HEK293 (cell line): ENCODE measurements at regions not wholly inside any gene's neighbourhood (a gene's known extent, or its start where the extent isn't known, plus 50 kb on each side); places are given as distances from the start of the nearest gene placed in this dataset.

Experiments
- CTCF ChIA-PET: fragments of 350-600 bp; formaldehyde crosslinking; extraction: SDS; loops from one replicate; lab custom pipeline; 2021; ENCODE audit warnings: antibody characterized with exemption; lab: Yijun Ruan, JAX
- POLR2A ChIA-PET: fragments of 300-600 bp; formaldehyde crosslinking; extraction: SDS; loops from one replicate; lab custom pipeline; 2020; ENCODE audit warnings: antibody characterized with exemption, inconsistent platforms; lab: Yijun Ruan, JAX
- H3K27ac ChIP-seq: fragments of 200-500 bp; sonication (Bioruptor generic); 2 replicates; pipeline ENCODE4 v1.5.1; 2014; ENCODE audit warnings: low read depth, low read length, control low read depth, inconsistent platforms; ENCODE audit errors: extremely low read depth
- H3K36me3 ChIP-seq, 2 experiments: fragments of 200-500 bp in 1 of 2; sonication (Bioruptor generic) in 1 of 2; 1 replicate in 1 of 2; 2 replicates in 1 of 2; pipeline ENCODE4 v1.5.1; 2014 to 2017; ENCODE audit warnings: inconsistent platforms in 2 of 2, low read length in 2 of 2; ENCODE audit not compliant: control insufficient read depth in 2 of 2, insufficient read depth in 1 of 2
- H3K4me1 ChIP-seq: fragments of 200-500 bp; sonication (Bioruptor generic); 2 replicates; pipeline ENCODE4 v1.5.1; 2014; ENCODE audit warnings: mild to moderate bottlenecking, low read length, inconsistent platforms; ENCODE audit not compliant: control insufficient read depth, insufficient read depth
- H3K4me3 ChIP-seq: 2 replicates; pipeline ENCODE4 v1.5.1; 2011; ENCODE audit warnings: low read depth, mild to moderate bottlenecking, control low read depth, low read length, moderate library complexity
- H3K9me3 ChIP-seq: fragments of 200-500 bp; sonication (Bioruptor generic); 2 replicates; pipeline ENCODE4 v1.5.1; 2014; ENCODE audit warnings: low read depth, low read length, inconsistent platforms; ENCODE audit not compliant: control insufficient read depth, insufficient read depth
- GLIS2 ChIP-seq: fragments of 450-650 bp; formaldehyde crosslinking; IDR thresholded peaks from 2 replicates; pipeline ENCODE4 v1.5.1; 2016; ENCODE audit warnings: missing biosample characterization, missing genetic modification characterization
- IKZF3 ChIP-seq: fragments of 450-650 bp; IDR thresholded peaks from 2 replicates; pipeline ENCODE4 v1.5.0; 2018; ENCODE audit warnings: missing biosample characterization, mild to moderate bottlenecking, missing genetic modification characterization, moderate library complexity
- KLF8 ChIP-seq: fragments of 450-650 bp; formaldehyde crosslinking; IDR thresholded peaks from 2 replicates; pipeline ENCODE4 v1.5.1; 2016; ENCODE audit warnings: missing biosample characterization, missing genetic modification characterization
- MZF1 ChIP-seq: fragments of 450-650 bp; formaldehyde crosslinking; IDR thresholded peaks from 2 replicates; pipeline ENCODE4 v1.5.1; 2017; ENCODE audit warnings: missing biosample characterization, missing genetic modification characterization, borderline replicate concordance
- PRDM1 ChIP-seq: fragments of 450-650 bp; formaldehyde crosslinking; IDR thresholded peaks from 2 replicates; pipeline ENCODE4; 2016; ENCODE audit warnings: missing biosample characterization, missing genetic modification characterization
- REPIN1 ChIP-seq: fragments of 450-650 bp; formaldehyde crosslinking; IDR thresholded peaks from 2 replicates; pipeline ENCODE4 v1.5.1; 2017; ENCODE audit warnings: missing biosample characterization, missing genetic modification characterization, low read depth
- SP2 ChIP-seq: fragments of 450-650 bp; formaldehyde crosslinking; IDR thresholded peaks from 2 replicates; pipeline ENCODE4 v1.5.1; 2016; ENCODE audit warnings: missing biosample characterization, missing genetic modification characterization
- ZNF138 ChIP-seq: fragments of 450-650 bp; formaldehyde crosslinking; IDR thresholded peaks from 2 replicates; pipeline ENCODE4 v1.5.1; 2016; ENCODE audit warnings: missing biosample characterization, missing genetic modification characterization, borderline replicate concordance
- ZNF140 ChIP-seq: fragments of 450-650 bp; formaldehyde crosslinking; IDR thresholded peaks from 2 replicates; pipeline ENCODE4 v1.5.1; 2016; ENCODE audit warnings: missing biosample characterization, missing genetic modification characterization
- ZNF211 ChIP-seq: fragments of 450-650 bp; formaldehyde crosslinking; IDR thresholded peaks from 2 replicates; pipeline ENCODE4 v1.5.1; 2016; ENCODE audit warnings: low read depth, missing biosample characterization, missing genetic modification characterization
- ZNF221 ChIP-seq: fragments of 450-650 bp; formaldehyde crosslinking; IDR thresholded peaks from 2 replicates; pipeline ENCODE4 v1.5.1; 2017; ENCODE audit warnings: missing biosample characterization, missing genetic modification characterization, borderline replicate concordance
- ZNF335 ChIP-seq: fragments of 450-650 bp; formaldehyde crosslinking; conservative IDR thresholded peaks from 2 replicates; pipeline ENCODE4 v1.5.1; 2016; ENCODE audit warnings: missing biosample characterization, missing genetic modification characterization
- ZNF394 ChIP-seq: fragments of 450-650 bp; formaldehyde crosslinking; IDR thresholded peaks from 2 replicates; pipeline ENCODE4 v1.5.1; 2016; ENCODE audit warnings: missing biosample characterization, missing genetic modification characterization, mild to moderate bottlenecking, moderate library complexity, borderline replicate concordance
- ZNF404 ChIP-seq: fragments of 450-650 bp; formaldehyde crosslinking; IDR thresholded peaks from 2 replicates; pipeline ENCODE4 v1.5.1; 2017; ENCODE audit warnings: missing biosample characterization, missing genetic modification characterization
- ZNF561 ChIP-seq: fragments of 450-650 bp; IDR thresholded peaks from 2 replicates; pipeline ENCODE4 v1.5.1; 2018; ENCODE audit warnings: missing biosample characterization, missing genetic modification characterization, borderline replicate concordance
- ZNF626 ChIP-seq: fragments of 450-650 bp; sonication (Bioruptor Pico); formaldehyde crosslinking; IDR thresholded peaks from 2 replicates; pipeline ENCODE4 v1.5.1; 2018; ENCODE audit warnings: missing biosample characterization, missing genetic modification characterization, inconsistent platforms
- ZNF629 ChIP-seq: fragments of 450-650 bp; formaldehyde crosslinking; IDR thresholded peaks from 2 replicates; pipeline ENCODE4 v1.5.1; 2017; ENCODE audit warnings: missing biosample characterization, missing genetic modification characterization
- ZNF654 ChIP-seq: fragments of 450-650 bp; formaldehyde crosslinking; IDR thresholded peaks from 2 replicates; pipeline ENCODE4 v1.5.1; 2016; ENCODE audit warnings: low read depth, missing biosample characterization, missing genetic modification characterization
- ZNF830 ChIP-seq: fragments of 450-650 bp; IDR thresholded peaks from 2 replicates; pipeline ENCODE4 v1.5.0; 2018; ENCODE audit warnings: missing biosample characterization, missing genetic modification characterization, low read depth, mild to moderate bottlenecking, moderate library complexity
- ZSCAN18 ChIP-seq: fragments of 450-650 bp; formaldehyde crosslinking; IDR thresholded peaks from 2 replicates; pipeline ENCODE4 v1.5.1; 2016; ENCODE audit warnings: missing biosample characterization, missing genetic modification characterization
- ZSCAN30 ChIP-seq: fragments of 450-650 bp; IDR thresholded peaks from 2 replicates; pipeline ENCODE4 v1.5.1; 2018; ENCODE audit warnings: missing biosample characterization, mild to moderate bottlenecking, missing genetic modification characterization, moderate library complexity

- no peaks in the 10 kb centered on the region for H3K4me1 ChIP-seq
- TF ChIP-seq ZNF561 (tag by site-specific recombination), result no peak
- TF ChIP-seq IKZF3 (tag by site-specific recombination), result no peak
- no peak for TF ChIP-seq REPIN1
- no peak for TF ChIP-seq MZF1 (tag by site-specific recombination)
- TF ChIP-seq SP2, result no peak
- no peak for TF ChIP-seq ZNF654
- no peak for TF ChIP-seq ZNF404 (tag by site-specific recombination)
- no peak for TF ChIP-seq ZNF394
- no peak for TF ChIP-seq ZSCAN18
- TF ChIP-seq ZNF221 (tag by site-specific recombination), result no peak
- no peak for TF ChIP-seq ZNF830 (tag by site-specific recombination)
- no peak for TF ChIP-seq ZNF335
- TF ChIP-seq GLIS2, result no peak
- CTCF ChIA-PET, result interaction anchor here (0.6 kb wide), 1 partner anchor 64 kb away, joined by 3 read pairs; no protein-coding TSS in a partner anchor
- no peaks in the 10 kb centered on the region for H3K36me3 ChIP-seq
- no peak overlapping the region for H3K27ac ChIP-seq
- no peaks in the 10 kb centered on the region for H3K9me3 ChIP-seq
- POLR2A ChIA-PET, result no interaction called here
- no peak overlapping the region for H3K4me3 ChIP-seq
Observed at GRCh38 chr7:46224363-46224762, 303.3 kb upstream of the IGFBP3 start.

GRCh38 chr7:46220066-46220630 lies 299.1 kb upstream of the IGFBP3 start:
- Histone ChIP-seq H3K4me1 (no peaks in the 10 kb centered on the region), H3K36me3 (no peaks in the 10 kb centered on the region), H3K9me3 (no peaks in the 10 kb centered on the region), H3K4me3 (no peak overlapping the region), H3K27ac (no peak overlapping the region)
- TF ChIP-seq ZNF626 (tag by site-specific recombination) (no peak), ZNF140 (tag by site-specific recombination) (no peak), ZNF211 (tag by site-specific recombination) (no peak)
- ChIA-PET CTCF (no interaction called here), POLR2A (no interaction called here)

- Histone ChIP-seq H3K4me1 (no peaks in the 10 kb centered on the region), H3K4me3 (no peak overlapping the region), H3K36me3 (no peaks in the 10 kb centered on the region), H3K27ac (no peak overlapping the region), H3K9me3 (no peaks in the 10 kb centered on the region)
- ChIA-PET CTCF (no interaction called here), POLR2A (no interaction called here)
- TF ChIP-seq PRDM1 (tag by site-specific recombination) (no peak), ZNF138 (tag by site-specific recombination) (no peak), ZNF394 (no peak), ZNF629 (no peak), ZSCAN30 (tag by site-specific recombination) (no peak), KLF8 (no peak)
Observed at GRCh38 chr7:46218461-46219200, 297.6 kb upstream of the IGFBP3 start.
